Esophagus muscularis mucosa (tissue), 4 donors: ENCODE measurements at regions not wholly inside any gene's neighbourhood (a gene's known extent, or its start where the extent isn't known, plus 50 kb on each side); places are given as distances from the start of the nearest gene placed in this dataset.

ENCODE experiments used
- DNase-seq: peaks from one replicate; pipeline ENCODE4 v3.0.0-alpha.2; 2017; ENCODE audit errors: extremely low spot score
- H3K27ac ChIP-seq, 4 donors: fragments of 200-600 bp; sonication (generic); replicated peaks in 1 of 4; 1 replicate in 3 of 4; 2 replicates in 1 of 4; pipeline ENCODE4 v1.5.1; 2016 to 2019; ENCODE audit warnings: mild to moderate bottlenecking in 1 of 4
- H3K27me3 ChIP-seq, 4 donors: fragments of 200-600 bp; sonication (generic); one replicate each; pipeline versions ENCODE4 v1.5.1 to v1.6.0; 2016 to 2019
- H3K36me3 ChIP-seq, 4 donors: fragments of 200-600 bp; sonication (generic); one replicate each; pipeline ENCODE4 v1.5.1; 2016 to 2019
- H3K4me1 ChIP-seq, 4 donors: fragments of 200-600 bp; sonication (generic); one replicate each; pipeline ENCODE4 v1.5.1; 2016 to 2019
- H3K4me3 ChIP-seq, 4 donors: fragments of 200-600 bp; sonication (generic); 1 replicate in 2 of 4; 2 replicates in 2 of 4; pipeline ENCODE4 v1.5.1; 2016 to 2019; ENCODE audit warnings: mild to moderate bottlenecking in 4 of 4, moderate library complexity in 1 of 4
- H3K9me3 ChIP-seq, 4 donors: fragments of 200-600 bp; sonication (generic); 1 replicate in 3 of 4; 2 replicates in 1 of 4; pipeline ENCODE4 v1.5.1; 2016 to 2019
- EP300 ChIP-seq: sonication (generic); formaldehyde crosslinking; IDR thresholded peaks from one replicate; pipeline ENCODE4 v1.6.1; 2017; ENCODE audit warnings: antibody characterized with exemption
- POLR2A ChIP-seq: fragments of 450-650 bp; IDR thresholded peaks from one replicate; pipeline ENCODE4 v1.6.1; 2017; ENCODE audit warnings: antibody characterized with exemption, moderate library complexity, mild to moderate bottlenecking, low read depth
- POLR2AphosphoS5 ChIP-seq, 2 donors: sonication (generic); formaldehyde crosslinking; IDR thresholded peaks; one replicate each; pipeline ENCODE4 v1.6.1; 2017; ENCODE audit warnings: antibody characterized with exemption in 2 of 2
- WGBS: methylation state at CpG from one replicate; pipeline ENCODE4 v1.1.5; 2018; 5-methylcytosine and 5-hydroxymethylcytosine counted together
- intact Hi-C: fragments of 100-400 bp; cut with DNase I; formaldehyde crosslinking; loops from one replicate; pipeline ENCODE4 v1.15.1; 2023
- TF ChIP-seq, protein P1 (sequence below), 3 experiments: fragments of 200-600 bp in 2 of 3; fragments of 450-650 bp in 1 of 3; sonication (generic) in 2 of 3; IDR thresholded peaks; one replicate each; pipeline ENCODE4 v1.5.1; 2017 to 2019; ENCODE audit warnings: antibody characterized with exemption in 3 of 3, mild to moderate bottlenecking in 2 of 3, moderate library complexity in 1 of 3

- DNase-seq = peak; percentile 50
- WGBS = 63% methylated on average over 11 of the region's 13 CpGs
These were observed 370.0 kb downstream of the SLC4A3 start for GRCh38 chr2:219997341-219997851.

GRCh38 chr2:219998107-219998506 is 370.7 kb downstream of the SLC4A3 start:
- Histone ChIP-seq H3K27me3 (no peaks in the 10 kb centered on the region), H3K4me1 (no peaks in the 10 kb centered on the region), H3K27ac (no peak overlapping the region), H3K36me3 (no peaks in the 10 kb centered on the region), H3K9me3 (no peaks in the 10 kb centered on the region), H3K4me3 (no peak overlapping the region)
- TF ChIP-seq POLR2A (no peak), POLR2AphosphoS5 (IDR thresholded peaks at IDR 0.05) (no peak), EP300 (no peak)
- TF ChIP-seq, protein P1, sequence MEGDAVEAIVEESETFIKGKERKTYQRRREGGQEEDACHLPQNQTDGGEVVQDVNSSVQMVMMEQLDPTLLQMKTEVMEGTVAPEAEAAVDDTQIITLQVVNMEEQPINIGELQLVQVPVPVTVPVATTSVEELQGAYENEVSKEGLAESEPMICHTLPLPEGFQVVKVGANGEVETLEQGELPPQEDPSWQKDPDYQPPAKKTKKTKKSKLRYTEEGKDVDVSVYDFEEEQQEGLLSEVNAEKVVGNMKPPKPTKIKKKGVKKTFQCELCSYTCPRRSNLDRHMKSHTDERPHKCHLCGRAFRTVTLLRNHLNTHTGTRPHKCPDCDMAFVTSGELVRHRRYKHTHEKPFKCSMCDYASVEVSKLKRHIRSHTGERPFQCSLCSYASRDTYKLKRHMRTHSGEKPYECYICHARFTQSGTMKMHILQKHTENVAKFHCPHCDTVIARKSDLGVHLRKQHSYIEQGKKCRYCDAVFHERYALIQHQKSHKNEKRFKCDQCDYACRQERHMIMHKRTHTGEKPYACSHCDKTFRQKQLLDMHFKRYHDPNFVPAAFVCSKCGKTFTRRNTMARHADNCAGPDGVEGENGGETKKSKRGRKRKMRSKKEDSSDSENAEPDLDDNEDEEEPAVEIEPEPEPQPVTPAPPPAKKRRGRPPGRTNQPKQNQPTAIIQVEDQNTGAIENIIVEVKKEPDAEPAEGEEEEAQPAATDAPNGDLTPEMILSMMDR (IDR thresholded peaks at IDR 0.05) = no peak
- intact Hi-C loops = no loop called here
- DNase-seq = no peak
- WGBS = 91% methylated on average over 3 of the region's 3 CpGs

More at GRCh38 chr2:219997341-219997851, 370.0 kb downstream of the SLC4A3 start:
- H3K27me3 ChIP-seq = no peaks in the 10 kb centered on the region
- H3K36me3 ChIP-seq = no peaks in the 10 kb centered on the region
- TF ChIP-seq POLR2AphosphoS5 (IDR thresholded peaks at IDR 0.05) = no peak
- TF ChIP-seq, protein P1 (IDR thresholded peaks at IDR 0.05) = no peak
- no peak overlapping the region for H3K4me3 ChIP-seq
- no peak overlapping the region for H3K27ac ChIP-seq
- intact Hi-C loops = no loop called here
- no peaks in the 10 kb centered on the region for H3K9me3 ChIP-seq
- H3K4me1 ChIP-seq = no peaks in the 10 kb centered on the region

DNA sequence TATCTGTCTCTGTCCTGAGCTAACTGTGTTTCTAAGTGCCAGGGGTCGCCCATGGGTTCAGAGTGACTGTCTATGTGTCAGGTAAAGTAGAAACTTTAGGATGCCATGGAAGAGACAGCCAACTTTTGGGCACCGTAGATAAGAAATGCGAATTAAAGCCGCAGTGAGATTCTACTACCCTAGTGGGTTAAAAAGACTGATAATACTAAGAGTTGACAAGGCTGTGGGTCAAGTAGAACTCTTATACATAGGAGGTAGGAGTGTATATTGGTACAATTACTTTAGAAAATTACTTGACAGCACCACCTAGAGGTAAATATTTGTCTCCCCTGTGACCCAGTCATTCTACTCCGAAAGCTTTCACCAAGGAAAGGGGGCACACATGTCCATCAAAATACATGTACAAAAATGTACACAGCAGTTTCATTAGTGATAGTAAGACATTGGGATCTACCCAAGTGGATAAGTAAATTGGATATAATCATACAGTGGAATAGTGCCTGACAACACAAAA is 371.3 kb downstream of the SLC4A3 start:
- Histone ChIP-seq H3K27ac (no peak overlapping the region), H3K27me3 (no peaks in the 10 kb centered on the region), H3K4me1 (no peaks in the 10 kb centered on the region), H3K36me3 (no peaks in the 10 kb centered on the region), H3K4me3 (no peak overlapping the region), H3K9me3 (no peaks in the 10 kb centered on the region)
- DNase-seq = no peak
- WGBS = 78% methylated on average over 5 of the region's 5 CpGs
- no peak for TF ChIP-seq POLR2A
- TF ChIP-seq, protein P1 (IDR thresholded peaks at IDR 0.05) = no peak
- TF ChIP-seq POLR2AphosphoS5 (IDR thresholded peaks at IDR 0.05) = no peak
- TF ChIP-seq EP300 = no peak
- intact Hi-C loops = no loop called here

- intact Hi-C loops = no loop called here
These were observed 372.6 kb downstream of the SLC4A3 start for GRCh38 chr2:220000080-220000479.

More at GRCh38 chr2:220000080-220000479, 372.6 kb downstream of the SLC4A3 start:
- no peaks in the 10 kb centered on the region for H3K36me3 ChIP-seq
- 84% methylated on average over 3 of the region's 3 CpGs for WGBS
- H3K27me3 ChIP-seq = no peaks in the 10 kb centered on the region
- no peaks in the 10 kb centered on the region for H3K4me1 ChIP-seq
- no peak overlapping the region for H3K4me3 ChIP-seq
- no peaks in the 10 kb centered on the region for H3K9me3 ChIP-seq
- DNase-seq = no peak
- no peak overlapping the region for H3K27ac ChIP-seq
- TF ChIP-seq POLR2AphosphoS5 (IDR thresholded peaks at IDR 0.05) (no peak), POLR2A (no peak), EP300 (no peak)
- TF ChIP-seq, protein P1 (IDR thresholded peaks at IDR 0.05) = no peak
